GM12865 (cell line): ENCODE measurements at regions not wholly inside any gene's neighbourhood (a gene's known extent, or its start where the extent isn't known, plus 50 kb on each side); places are given as distances from the start of the nearest gene placed in this dataset.

Experiments used
- DNase-seq: peaks from one replicate; pipeline ENCODE4 v3.0.0; 2010; ENCODE audit warnings: low read depth
- H3K4me3 ChIP-seq: 2 replicates; pipeline ENCODE4 v1.5.1; 2011; ENCODE audit warnings: mild to moderate bottlenecking, low read depth, low read length, control low read depth
- CTCF ChIP-seq: IDR thresholded peaks from 2 replicates; pipeline ENCODE4 v1.5.1; 2011; ENCODE audit warnings: low read length, control low read depth, low read depth, inconsistent platforms; ENCODE audit not compliant: insufficient read depth; ENCODE audit errors: missing control alignments

GRCh38 chr5:53330491-53330890 lies 149.9 kb upstream of the FST start:
- TF ChIP-seq CTCF, result no peak
- no peak for DNase-seq
- H3K4me3 ChIP-seq, result no peak overlapping the region

DNA sequence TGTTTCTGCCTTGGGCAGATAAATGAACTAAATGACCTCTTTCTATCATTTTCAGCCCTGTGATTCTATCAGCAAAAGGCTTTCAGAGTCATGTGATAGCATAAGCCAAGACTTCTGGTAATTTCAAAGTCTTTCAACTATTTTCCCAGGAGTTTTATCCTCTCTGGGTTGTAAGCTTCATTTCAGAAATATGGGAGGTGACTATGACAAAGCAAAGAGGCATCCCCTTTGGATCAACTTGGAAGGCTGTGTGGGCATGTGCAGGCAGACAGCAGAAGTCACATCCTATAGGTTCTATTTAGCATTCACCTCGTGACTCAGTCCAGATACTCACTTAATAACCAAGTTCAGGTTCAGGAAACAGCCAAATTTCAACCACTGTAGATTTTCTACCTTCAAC lies 149.0 kb upstream of the FST start:
- no peak for DNase-seq
- TF ChIP-seq CTCF, result no peak
- H3K4me3 ChIP-seq, result no peak overlapping the region

GRCh38 chr5:53333160-53333559 lies 147.3 kb upstream of the FST start:
- DNase-seq, result no peak
- TF ChIP-seq CTCF, result no peak
- no peak overlapping the region for H3K4me3 ChIP-seq

GRCh38 chr5:53334431-53334941 lies 145.9 kb upstream of the FST start:
- TF ChIP-seq CTCF, result no peak
- DNase-seq, result no peak

GRCh38 chr5:53335115-53335514 lies 145.3 kb upstream of the FST start:
- no peak for DNase-seq
- no peak for TF ChIP-seq CTCF
- no peak overlapping the region for H3K4me3 ChIP-seq

More at GRCh38 chr5:53334431-53334941, 145.9 kb upstream of the FST start:
- no peak overlapping the region for H3K4me3 ChIP-seq

- TF ChIP-seq CTCF, result no peak
- no peak for DNase-seq
- H3K4me3 ChIP-seq, result no peak overlapping the region
Observed at GRCh38 chr5:53337827-53338226, 142.6 kb upstream of the FST start.

- H3K4me3 ChIP-seq, result no peak overlapping the region
- DNase-seq, result no peak
Observed at GRCh38 chr5:53338971-53339370, 141.5 kb upstream of the FST start.

More at GRCh38 chr5:53338971-53339370, 141.5 kb upstream of the FST start:
- TF ChIP-seq CTCF, result no peak
